ENCODE measurements at regions not wholly inside any gene's neighbourhood (a gene's known extent, or its start where the extent isn't known, plus 50 kb on each side); places are given as distances from the start of the nearest gene placed in this dataset.

DNA sequence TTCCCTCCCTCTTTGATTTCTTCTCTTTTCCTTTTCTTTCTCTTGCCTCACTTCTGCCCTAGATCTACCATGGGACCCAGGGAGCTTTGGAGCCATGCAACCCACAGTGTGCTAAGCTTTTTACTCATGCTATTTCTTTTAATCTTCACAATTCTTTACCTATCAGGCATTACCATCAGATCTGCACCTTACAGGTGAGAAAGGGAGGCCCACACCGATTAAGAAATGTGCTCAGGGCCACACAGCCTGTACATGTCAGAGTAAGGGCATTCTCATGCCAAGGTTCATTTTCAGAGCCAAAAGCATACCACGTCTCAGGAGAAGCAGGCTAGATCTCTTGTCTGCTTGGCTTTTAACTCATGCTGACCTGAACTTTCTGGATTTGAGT is 161.9 kb downstream of the RPIA start:
- Histone ChIP-seq H2AFZ (ENCODE audit: insufficient read depth, low read depth, low read length, poor library complexity, severe bottlenecking) (no peak overlapping the region), H3K79me2 (ENCODE audit: insufficient read depth, low read length) (no peaks in the 10 kb centered on the region), H4K20me1 (ENCODE audit: insufficient read depth, low read length) (no peaks in the 10 kb centered on the region), H3K4me1 (ENCODE audit: control insufficient read depth in 1 of 2, insufficient read depth in 2 of 2, low read length in 2 of 2) (peaks cover 3 to 5% of the 10 kb centered on the region in 2 donors), H3K4me2 (replicated peaks; ENCODE audit: extremely low read depth, low read length, poor library complexity, severe bottlenecking) (no peak overlapping the region), H3K27ac (ENCODE audit: low read depth in 1 of 2, low read length in 2 of 2) (no peak overlapping the region), H3K9ac (ENCODE audit: insufficient read depth, low read length, poor library complexity, severe bottlenecking) (no peak overlapping the region), H3K27me3 (ENCODE audit: control insufficient read depth in 2 of 2, insufficient read depth in 2 of 2, low read length in 2 of 2) (no peaks in the 10 kb centered on the region), H3K36me3 (replicated peaks in 1 of 2; ENCODE audit: control insufficient read depth in 1 of 2, insufficient read depth in 2 of 2, low read length in 2 of 2) (no peaks in the 10 kb centered on the region), H3K9me3 (replicated peaks in 1 of 2; ENCODE audit: control insufficient read depth in 1 of 2, insufficient read depth in 1 of 2, low read length in 2 of 2) (no peaks in the 10 kb centered on the region), H3K4me3 (replicated peaks in 1 of 3; ENCODE audit: low read depth in 2 of 3, low read length in 3 of 3) (no peak overlapping the region)
- peaks cover 0 to 4% (median 4%) of the 10 kb centered on the region in 3 donors for H3K27me3 Mint-ChIP-seq (ENCODE audit: low read depth in 3 of 3)
- H3K4me3 Mint-ChIP-seq = no peak overlapping the region
- H3K4me1 Mint-ChIP-seq = peaks cover 11% of the 10 kb centered on the region
- DNase-seq = no peak
- H3K9me3 Mint-ChIP-seq = no peaks in the 10 kb centered on the region
- H3K27ac Mint-ChIP-seq = peak overlapping the region in 1 of 7 donors; percentile 64
- intact Hi-C loops (cut with micrococcal nuclease) = no loop called here
- no peaks in the 10 kb centered on the region for H3K36me3 Mint-ChIP-seq
- no peak for TF ChIP-seq CTCF (IDR thresholded peaks at IDR 0.05)
- 88% methylated on average over 2 of the region's 2 CpGs for WGBS (ENCODE audit: insufficient coverage)

DNA sequence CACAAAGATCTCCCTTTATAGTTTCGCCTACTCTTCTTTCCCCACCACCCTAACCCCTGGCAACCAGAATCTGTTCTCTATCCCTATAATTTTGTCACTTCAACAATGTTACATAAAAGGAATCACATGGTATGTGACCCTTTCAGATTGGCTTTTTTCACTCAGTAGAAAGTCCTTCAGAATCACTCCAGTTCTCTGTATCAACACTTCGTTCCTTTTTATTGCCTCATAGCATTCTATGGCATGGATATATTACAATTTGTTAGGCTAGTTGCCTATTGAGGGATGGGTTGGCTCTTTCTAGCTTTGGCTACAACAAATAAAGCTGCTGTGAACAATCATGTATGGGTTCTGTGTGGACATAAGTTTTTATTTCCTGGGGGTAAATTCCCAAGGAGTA is 163.1 kb downstream of the RPIA start:
- 91% methylated on average over 1 of the region's 2 CpGs for WGBS (ENCODE audit: insufficient coverage)
- Mint-ChIP-seq H3K27ac (no peak overlapping the region), H3K27me3 (ENCODE audit: low read depth in 3 of 3) (peaks cover 0 to 4% (median 2%) of the 10 kb centered on the region in 3 donors), H3K36me3 (no peaks in the 10 kb centered on the region), H3K4me3 (no peak overlapping the region), H3K9me3 (no peaks in the 10 kb centered on the region), H3K4me1 (peaks cover 11% of the 10 kb centered on the region)
- H3K36me3 ChIP-seq (replicated peaks in 1 of 2; ENCODE audit: control insufficient read depth in 1 of 2, insufficient read depth in 2 of 2, low read length in 2 of 2) = no peaks in the 10 kb centered on the region
- H4K20me1 ChIP-seq (ENCODE audit: insufficient read depth, low read length) = no peaks in the 10 kb centered on the region
- no peak overlapping the region for H3K27ac ChIP-seq (ENCODE audit: low read depth in 1 of 2, low read length in 2 of 2)
- no peak overlapping the region for H3K4me2 ChIP-seq (replicated peaks; ENCODE audit: extremely low read depth, low read length, poor library complexity, severe bottlenecking)
- H3K4me3 ChIP-seq (replicated peaks in 1 of 3; ENCODE audit: low read depth in 2 of 3, low read length in 3 of 3) = no peak overlapping the region
- no peak overlapping the region for H2AFZ ChIP-seq (ENCODE audit: insufficient read depth, low read depth, low read length, poor library complexity, severe bottlenecking)
- no peak for DNase-seq
- no peak for TF ChIP-seq CTCF (IDR thresholded peaks at IDR 0.05)
- no peaks in the 10 kb centered on the region for H3K9me3 ChIP-seq (replicated peaks in 1 of 2; ENCODE audit: control insufficient read depth in 1 of 2, insufficient read depth in 1 of 2, low read length in 2 of 2)
- peaks cover 3 to 5% of the 10 kb centered on the region in 2 donors for H3K4me1 ChIP-seq (ENCODE audit: control insufficient read depth in 1 of 2, insufficient read depth in 2 of 2, low read length in 2 of 2)
- no peaks in the 10 kb centered on the region for H3K27me3 ChIP-seq (ENCODE audit: control insufficient read depth in 2 of 2, insufficient read depth in 2 of 2, low read length in 2 of 2)
- intact Hi-C loops (cut with micrococcal nuclease) = no loop called here
- H3K9ac ChIP-seq (ENCODE audit: insufficient read depth, low read length, poor library complexity, severe bottlenecking) = no peak overlapping the region
- no peaks in the 10 kb centered on the region for H3K79me2 ChIP-seq (ENCODE audit: insufficient read depth, low read length)

All from CD14-positive monocyte (primary cell).